Mucosa of descending colon (tissue), 3 donors: ENCODE measurements at regions not wholly inside any gene's neighbourhood (a gene's known extent, or its start where the extent isn't known, plus 50 kb on each side); places are given as distances from the start of the nearest gene placed in this dataset.
A peak's percentile ranks its signal among the peaks of the same experiment; 100 is the strongest.

Experiments used
- ATAC-seq: fragments of 200-7000 bp; cut with Tn5 transposase; one replicate; pipeline ENCODE4 v1.9.1; 2020; ENCODE audit warnings: mild to moderate bottlenecking, moderate library complexity
- DNase-seq, 3 donors: peaks; one replicate each; pipeline ENCODE4 v3.0.0-alpha.2; 2020
- H3K36me3 ChIP-seq: fragments of 200-600 bp; one replicate; pipeline ENCODE4 v1.8.0; 2021; ENCODE audit warnings: low read depth, mild to moderate bottlenecking
- H3K4me1 ChIP-seq: fragments of 200-600 bp; one replicate; pipeline ENCODE4 v1.8.0; 2021; ENCODE audit warnings: low read depth, mild to moderate bottlenecking
- H3K4me3 ChIP-seq: fragments of 200-600 bp; one replicate; pipeline ENCODE4 v1.8.0; 2021; ENCODE audit warnings: mild to moderate bottlenecking
- H3K9me3 ChIP-seq: fragments of 200-600 bp; one replicate; pipeline ENCODE4 v1.8.0; 2021; ENCODE audit warnings: mild to moderate bottlenecking
- CTCF ChIP-seq: fragments of 200-600 bp; IDR thresholded peaks from one replicate; pipeline ENCODE4 v1.8.0; 2022; ENCODE audit warnings: antibody characterized with exemption, mild to moderate bottlenecking
- intact Hi-C, 2 donors: fragments of 100-400 bp; cut with DNase I in 1 of 2; cut with micrococcal nuclease in 1 of 2; formaldehyde crosslinking; loops; one replicate each; pipeline versions ENCODE4 v1.11.0 to v1.11.1; 2022; cut with DNase I, micrococcal nuclease
- donor health status: DM: no; HTN: no; CAD: no; lungs with moderate emphysema.
- donor health status: DM: no; HTN: no; CAD: no.
- donor health status: DM: no; HTN: yes; CAD: no.

DNA sequence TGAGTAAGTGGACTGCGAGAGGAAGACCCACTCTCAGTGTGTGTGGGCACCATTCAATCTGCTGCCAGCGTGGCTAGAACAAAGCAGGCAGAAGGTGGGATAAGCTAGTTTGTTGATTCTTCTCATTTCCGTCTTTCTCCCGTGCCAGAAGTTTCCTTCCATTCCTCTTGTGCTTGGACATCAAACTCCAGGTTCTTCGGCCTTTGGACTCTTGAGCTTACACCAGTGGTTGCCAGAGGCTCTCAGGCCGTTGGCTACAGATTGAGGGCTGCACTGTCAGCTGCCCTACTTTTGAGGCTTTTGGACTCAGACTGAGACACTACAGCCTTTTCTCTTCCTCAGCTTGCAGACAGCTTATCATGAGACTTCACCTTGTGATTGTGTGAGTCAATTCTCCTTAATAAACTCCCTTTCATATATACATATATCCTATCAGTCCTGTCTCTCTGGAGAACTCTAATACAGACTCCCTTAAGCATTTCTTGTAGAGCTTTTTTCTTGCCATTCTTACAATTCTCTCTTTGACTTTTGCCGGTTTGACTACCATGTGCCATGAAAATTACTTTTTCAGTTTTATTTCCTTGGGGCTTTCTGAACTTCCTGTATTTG lies 494.9 kb downstream of the PRR16 start:
- peak; percentile 69 for ATAC-seq
- intact Hi-C loops = no loop called here

DNA sequence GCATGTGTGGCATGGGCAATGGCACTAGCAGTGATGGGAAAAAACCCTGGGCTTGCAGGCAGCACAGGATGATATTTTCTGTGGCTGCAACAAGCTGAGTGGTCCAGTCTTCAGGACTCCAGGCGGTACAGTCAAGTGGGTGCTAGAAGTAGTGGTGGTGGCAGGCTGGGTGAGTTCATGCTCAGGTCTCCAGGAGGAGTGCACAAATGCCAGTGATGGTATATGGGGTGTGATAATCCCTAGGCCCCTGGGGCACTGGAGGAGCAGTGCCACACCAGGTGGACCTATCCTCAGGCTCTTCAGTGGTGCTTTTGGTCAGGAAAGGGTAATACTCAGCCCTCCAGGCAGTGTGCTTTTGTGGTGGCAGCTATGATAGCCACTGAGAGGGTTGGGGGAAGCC lies 496.4 kb downstream of the PRR16 start:
- no peak for TF ChIP-seq CTCF
- Histone ChIP-seq H3K4me1 (no peaks in the 10 kb centered on the region), H3K36me3 (no peaks in the 10 kb centered on the region), H3K9me3 (no peaks in the 10 kb centered on the region), H3K4me3 (no peak overlapping the region)
- intact Hi-C loops = no loop called here
- no peak for ATAC-seq
- DNase-seq = no peak

More for the DNA sequence above, 494.9 kb downstream of the PRR16 start:
- Histone ChIP-seq H3K4me1 (no peaks in the 10 kb centered on the region), H3K4me3 (no peak overlapping the region), H3K36me3 (no peaks in the 10 kb centered on the region), H3K9me3 (no peaks in the 10 kb centered on the region)
- DNase-seq = peak in 1 of 3 donors; percentile 25
- no peak for TF ChIP-seq CTCF

- intact Hi-C loops = no loop called here
- no peak for DNase-seq
- Histone ChIP-seq H3K4me1 (no peaks in the 10 kb centered on the region), H3K9me3 (no peaks in the 10 kb centered on the region), H3K4me3 (no peak overlapping the region), H3K36me3 (no peaks in the 10 kb centered on the region)
- no peak for ATAC-seq
- no peak for TF ChIP-seq CTCF
Measured at GRCh38 chr5:120967366-120967765, 503.3 kb downstream of the PRR16 start.

- ATAC-seq = no peak
- H3K9me3 ChIP-seq = no peaks in the 10 kb centered on the region
- intact Hi-C loops = no loop called here
- H3K4me3 ChIP-seq = no peak overlapping the region
- no peaks in the 10 kb centered on the region for H3K4me1 ChIP-seq
- no peak for TF ChIP-seq CTCF
- DNase-seq = no peak
- no peaks in the 10 kb centered on the region for H3K36me3 ChIP-seq
Measured at GRCh38 chr5:120974690-120975089, 510.6 kb downstream of the PRR16 start.

DNA sequence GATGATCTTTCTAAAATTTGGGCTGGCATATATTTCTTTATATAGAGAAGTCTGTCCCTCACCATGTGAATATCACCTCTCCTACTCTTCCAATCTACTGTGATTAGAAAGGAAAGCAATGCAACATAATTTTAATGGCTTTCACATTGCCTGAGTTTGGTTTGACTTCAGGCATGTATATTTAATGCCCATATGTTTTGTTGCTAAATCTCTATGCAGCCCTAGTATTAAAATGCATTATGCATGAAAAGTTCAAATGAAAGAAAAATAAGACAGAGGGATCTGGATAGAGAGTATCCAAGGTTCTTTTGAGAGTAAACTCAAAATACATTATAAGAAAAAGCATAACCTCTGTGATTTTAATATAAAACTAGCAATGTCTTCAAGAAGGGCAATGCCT lies 518.3 kb downstream of the PRR16 start:
- no peaks in the 10 kb centered on the region for H3K9me3 ChIP-seq
- intact Hi-C loops = no loop called here
- no peak for TF ChIP-seq CTCF
- DNase-seq = no peak
- no peaks in the 10 kb centered on the region for H3K4me1 ChIP-seq
- no peaks in the 10 kb centered on the region for H3K36me3 ChIP-seq
- ATAC-seq = no peak
- H3K4me3 ChIP-seq = no peak overlapping the region

DNA sequence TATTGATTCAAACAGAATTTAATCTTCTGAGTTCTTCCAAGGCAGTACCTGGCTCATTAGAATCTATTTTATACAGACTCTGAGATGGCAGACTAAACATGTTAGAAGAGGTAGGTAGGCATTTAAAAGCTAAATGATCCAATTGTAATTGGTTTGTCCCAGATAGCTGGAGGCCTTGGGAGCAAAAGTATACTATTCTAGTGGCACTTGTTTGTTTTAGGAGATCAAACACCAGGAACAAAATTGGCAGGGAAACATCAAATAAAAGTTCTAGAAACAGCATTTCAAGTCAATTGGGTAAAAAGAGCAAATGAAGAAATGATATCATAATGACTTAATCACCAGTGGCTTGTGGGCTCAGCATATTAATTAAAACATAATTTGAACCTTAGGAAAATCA lies 521.4 kb downstream of the PRR16 start:
- Histone ChIP-seq H3K4me3 (no peak overlapping the region), H3K9me3 (no peaks in the 10 kb centered on the region), H3K36me3 (no peaks in the 10 kb centered on the region), H3K4me1 (no peaks in the 10 kb centered on the region)
- ATAC-seq (no peak), DNase-seq (no peak)
- intact Hi-C loops = no loop called here
- TF ChIP-seq CTCF = no peak
